Kidney (tissue), 13 donors: ENCODE measurements at regions not wholly inside any gene's neighbourhood (a gene's known extent, or its start where the extent isn't known, plus 50 kb on each side); places are given as distances from the start of the nearest gene placed in this dataset.
A peak's percentile ranks its signal among the peaks of the same experiment; 100 is the strongest.

Experiments used
- DNase-seq, 5 donors: peaks; one replicate each; pipeline ENCODE4 v3.0.0-alpha.2; 2013 to 2020
- FAIRE-seq: peaks from 2 replicates; lab custom pipeline; 2012; peaks lifted over from hg19 to GRCh38; lab: Jason Lieb, UNC
- H3K27ac ChIP-seq, 2 donors: one replicate each; pipeline ENCODE4 v1.7.0; 2013; ENCODE audit warnings: low read depth in 2 of 2, low read length in 2 of 2, inconsistent platforms in 1 of 2
- H3K27me3 ChIP-seq: one replicate; pipeline ENCODE4 v1.7.1; 2013; ENCODE audit warnings: low read length, inconsistent platforms; ENCODE audit not compliant: control insufficient read depth, insufficient read depth
- H3K36me3 ChIP-seq, 3 donors: one replicate each; pipeline versions ENCODE4 v1.7.0 to v1.7.1; 2013; ENCODE audit warnings: low read length in 3 of 3, control low read depth in 1 of 3, inconsistent platforms in 1 of 3; ENCODE audit not compliant: insufficient read depth in 3 of 3, control insufficient read depth in 2 of 3
- H3K4me1 ChIP-seq, 3 donors: one replicate each; pipeline versions ENCODE4 v1.7.0 to v1.7.1; 2013; ENCODE audit warnings: low read length in 3 of 3, inconsistent platforms in 1 of 3, low read depth in 1 of 3; ENCODE audit not compliant: control insufficient read depth in 2 of 3, insufficient read depth in 2 of 3
- H3K4me3 ChIP-seq, 3 donors: one replicate each; pipeline versions ENCODE4 v1.7.0 to v1.8.1; 2013; ENCODE audit warnings: low read length in 3 of 3, control low read depth in 1 of 3, inconsistent platforms in 1 of 3
- H3K9ac ChIP-seq, 3 donors: one replicate each; pipeline versions ENCODE4 v1.7.0 to v1.7.1; 2013; ENCODE audit warnings: low read length in 3 of 3, control low read depth in 1 of 3, inconsistent platforms in 1 of 3
- H3K9me3 ChIP-seq, 3 donors: one replicate each; pipeline versions ENCODE4 v1.7.0 to v1.7.1; 2013; ENCODE audit warnings: low read length in 3 of 3, control low read depth in 1 of 3, inconsistent platforms in 1 of 3; ENCODE audit not compliant: control insufficient read depth in 2 of 3, insufficient read depth in 1 of 3
- intact Hi-C: fragments of 100-400 bp; cut with DNase I; formaldehyde crosslinking; loops from one replicate; pipeline ENCODE4 v1.11.1; 2022
- TF ChIP-seq, protein P1 (sequence below): IDR thresholded peaks from 3 replicates; pipeline ENCODE4 v1.5.1; 2012; ENCODE audit warnings: mild to moderate bottlenecking, moderate library complexity, borderline replicate concordance; ENCODE audit not compliant: insufficient read depth; ENCODE audit errors: extremely low read depth
- donor health status: control.
- donor health status: control.
- donor health status: control.
- donor health status: control.
- donor health status: control.
- donor health status: DM: yes; HTN: yes; CAD: no.
- donor health status: Normal renal cell carcinoma (clear cell type).

DNA sequence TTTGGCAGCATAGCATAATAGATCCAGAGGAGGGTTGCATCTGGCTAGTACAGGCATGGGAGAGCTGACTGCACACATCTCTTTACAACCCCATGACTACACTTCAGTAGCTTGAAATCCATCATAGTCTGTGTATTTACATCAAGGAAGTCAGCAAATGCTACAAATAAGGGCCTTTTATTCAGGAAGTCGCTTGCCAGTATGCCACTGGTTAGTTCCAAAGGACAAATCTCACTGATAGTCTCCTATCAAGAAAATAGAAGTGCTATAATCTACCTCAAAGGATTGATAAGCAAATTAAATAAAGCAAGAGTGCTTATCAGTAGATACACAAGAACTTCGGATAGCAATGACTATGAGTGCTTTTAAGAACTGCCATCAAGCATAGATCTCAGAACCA is 112.7 kb downstream of the KLF12 start:
- FAIRE-seq = no peak
- no peaks in the 10 kb centered on the region for H3K27me3 ChIP-seq
- intact Hi-C loops = no loop called here
- no peaks in the 10 kb centered on the region for H3K36me3 ChIP-seq
- TF ChIP-seq, protein P1, sequence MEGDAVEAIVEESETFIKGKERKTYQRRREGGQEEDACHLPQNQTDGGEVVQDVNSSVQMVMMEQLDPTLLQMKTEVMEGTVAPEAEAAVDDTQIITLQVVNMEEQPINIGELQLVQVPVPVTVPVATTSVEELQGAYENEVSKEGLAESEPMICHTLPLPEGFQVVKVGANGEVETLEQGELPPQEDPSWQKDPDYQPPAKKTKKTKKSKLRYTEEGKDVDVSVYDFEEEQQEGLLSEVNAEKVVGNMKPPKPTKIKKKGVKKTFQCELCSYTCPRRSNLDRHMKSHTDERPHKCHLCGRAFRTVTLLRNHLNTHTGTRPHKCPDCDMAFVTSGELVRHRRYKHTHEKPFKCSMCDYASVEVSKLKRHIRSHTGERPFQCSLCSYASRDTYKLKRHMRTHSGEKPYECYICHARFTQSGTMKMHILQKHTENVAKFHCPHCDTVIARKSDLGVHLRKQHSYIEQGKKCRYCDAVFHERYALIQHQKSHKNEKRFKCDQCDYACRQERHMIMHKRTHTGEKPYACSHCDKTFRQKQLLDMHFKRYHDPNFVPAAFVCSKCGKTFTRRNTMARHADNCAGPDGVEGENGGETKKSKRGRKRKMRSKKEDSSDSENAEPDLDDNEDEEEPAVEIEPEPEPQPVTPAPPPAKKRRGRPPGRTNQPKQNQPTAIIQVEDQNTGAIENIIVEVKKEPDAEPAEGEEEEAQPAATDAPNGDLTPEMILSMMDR = no peak
- no peak overlapping the region for H3K27ac ChIP-seq
- no peak overlapping the region for H3K4me3 ChIP-seq
- DNase-seq = no peak
- H3K9ac ChIP-seq = no peak overlapping the region
- H3K4me1 ChIP-seq = no peaks in the 10 kb centered on the region
- H3K9me3 ChIP-seq = no peaks in the 10 kb centered on the region

DNA sequence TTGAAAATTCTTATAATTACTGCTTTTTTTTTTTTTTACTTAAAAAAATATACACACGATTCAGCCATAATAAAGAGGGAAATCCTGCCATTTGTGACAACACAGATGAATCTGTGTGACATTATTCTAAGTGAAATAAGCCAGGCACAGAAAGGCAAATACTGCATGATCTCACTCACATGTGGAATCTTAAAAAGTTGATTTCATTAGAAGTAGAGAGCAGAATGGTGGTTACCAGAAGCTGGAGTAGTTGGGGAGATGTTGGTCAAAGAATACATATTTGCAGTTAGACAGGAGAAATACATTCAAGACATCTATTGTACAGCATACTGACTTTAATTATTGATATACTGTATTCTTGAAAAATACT is 116.2 kb downstream of the KLF12 start:
- intact Hi-C loops = no loop called here
- FAIRE-seq (no peak), DNase-seq (no peak)
- no peak overlapping the region for H3K27ac ChIP-seq
- H3K27me3 ChIP-seq = no peaks in the 10 kb centered on the region
- no peak overlapping the region for H3K4me3 ChIP-seq
- no peaks in the 10 kb centered on the region for H3K9me3 ChIP-seq
- no peak overlapping the region for H3K9ac ChIP-seq
- no peaks in the 10 kb centered on the region for H3K36me3 ChIP-seq
- TF ChIP-seq, protein P1 = no peak
- no peaks in the 10 kb centered on the region for H3K4me1 ChIP-seq

DNA sequence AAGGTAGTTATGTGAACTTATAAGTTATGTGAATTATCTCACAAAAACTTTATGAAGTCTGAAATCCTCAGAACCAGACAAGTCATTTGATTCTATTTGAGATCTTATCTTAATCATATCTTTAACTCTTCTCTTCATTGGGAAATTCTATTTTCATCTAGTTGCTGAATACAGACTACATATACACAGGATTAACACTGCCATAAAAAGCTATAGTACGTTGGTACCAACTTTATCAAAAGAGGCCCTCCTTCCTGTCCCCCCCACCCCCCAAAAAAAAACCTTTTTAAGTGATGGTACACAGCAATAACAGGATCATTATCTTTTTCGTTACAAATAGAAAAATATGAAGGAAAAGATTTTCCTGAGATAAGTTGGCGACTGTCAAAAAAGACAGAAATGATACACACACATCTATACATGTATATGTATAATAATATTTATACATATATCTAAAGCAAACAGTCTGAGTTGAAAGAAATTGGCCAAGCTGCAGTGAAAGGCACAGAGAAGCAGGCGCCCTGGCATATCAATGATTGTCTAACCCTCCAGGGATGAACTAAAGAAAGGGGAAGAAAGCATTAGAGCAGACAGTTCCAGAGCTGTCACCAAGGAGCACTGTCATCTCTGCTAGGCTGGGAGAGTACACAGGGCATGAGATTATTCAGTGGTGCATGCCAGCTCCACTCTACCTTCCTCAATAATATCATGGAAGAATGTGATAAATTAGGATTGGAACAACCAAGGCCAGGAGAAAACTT is 116.7 kb downstream of the KLF12 start:
- FAIRE-seq = peak; percentile 68
- intact Hi-C loops = no loop called here
- no peaks in the 10 kb centered on the region for H3K9me3 ChIP-seq

More for the DNA sequence above, 116.7 kb downstream of the KLF12 start:
- Histone ChIP-seq H3K4me1 (no peaks in the 10 kb centered on the region), H3K27me3 (no peaks in the 10 kb centered on the region), H3K9ac (no peak overlapping the region), H3K27ac (no peak overlapping the region), H3K4me3 (no peak overlapping the region), H3K36me3 (no peaks in the 10 kb centered on the region)
- TF ChIP-seq, protein P1 = no peak
- DNase-seq = peak in 1 of 5 donors; percentile 18
